HepG2 (cell line): ENCODE measurements at regions not wholly inside any gene's neighbourhood (a gene's known extent, or its start where the extent isn't known, plus 50 kb on each side); places are given as distances from the start of the nearest gene placed in this dataset.

Experiments used
- ATF7 ChIP-seq, 2 experiments: fragments of 450-650 bp in 1 of 2; sonication (generic) in 1 of 2; formaldehyde crosslinking in 1 of 2; IDR thresholded peaks; 2 replicates each; pipeline versions ENCODE4 v1.4.0 to v1.6.1; 2016 to 2020; ENCODE audit warnings: antibody characterized with exemption in 1 of 2, mild to moderate bottlenecking in 1 of 2, missing genetic modification reagents in 1 of 2
- ATRX ChIP-seq: sonication (generic); formaldehyde crosslinking; IDR thresholded peaks from 2 replicates; pipeline ENCODE4 v1.4.0; 2020; ENCODE audit warnings: missing genetic modification reagents, borderline replicate concordance
- ERF ChIP-seq: IDR thresholded peaks from 2 replicates; pipeline ENCODE4 v1.6.1; 2018; ENCODE audit warnings: missing biosample characterization, missing genetic modification reagents
- HCFC1 ChIP-seq: fragments of 150-350 bp; IDR thresholded peaks from 2 replicates; pipeline ENCODE4 v1.6.1; 2014; ENCODE audit warnings: low read depth, low read length
- POLR2AphosphoS5 ChIP-seq: IDR thresholded peaks from 2 replicates; pipeline ENCODE4 v1.6.1; 2012; ENCODE audit warnings: low read depth, low read length
- RELA ChIP-seq: sonication (generic); formaldehyde crosslinking; IDR thresholded peaks from 2 replicates; pipeline ENCODE4 v1.4.0; 2020; ENCODE audit warnings: missing genetic modification reagents
- SMC3 ChIP-seq: IDR thresholded peaks from 2 replicates; pipeline ENCODE4 v1.6.1; 2011; ENCODE audit warnings: low read length, improper control_type of control experiment
- SUZ12 ChIP-seq: fragments of 150-350 bp; IDR thresholded peaks from 2 replicates; pipeline ENCODE4 v1.6.1; 2014; ENCODE audit warnings: low read depth, low read length
- ZMYM4 ChIP-seq: sonication (generic); formaldehyde crosslinking; IDR thresholded peaks from 2 replicates; pipeline ENCODE4 v1.8.1; 2023; ENCODE audit warnings: mild to moderate bottlenecking, missing genetic modification reagents
- ZNF274 ChIP-seq: sonication (generic); formaldehyde crosslinking; IDR thresholded peaks from 2 replicates; pipeline ENCODE4 v1.5.1; 2020; ENCODE audit warnings: mild to moderate bottlenecking, missing genetic modification reagents
- TF ChIP-seq, protein P1 (sequence below): sonication (generic); formaldehyde crosslinking; IDR thresholded peaks from 2 replicates; pipeline ENCODE4 v1.4.0; 2020; ENCODE audit warnings: low read depth, missing genetic modification reagents
- TF ChIP-seq, protein P2 (sequence below): sonication (generic); formaldehyde crosslinking; IDR thresholded peaks from 2 replicates; pipeline ENCODE4 v1.4.0; 2020; ENCODE audit warnings: missing genetic modification reagents, borderline replicate concordance
- TF ChIP-seq, protein P3 (sequence below), 2 experiments: IDR thresholded peaks; 2 replicates each; pipeline ENCODE4 v1.6.1; 2011 to 2012; ENCODE audit warnings: low read length in 2 of 2, borderline replicate concordance in 1 of 2, low read depth in 1 of 2, mild to moderate bottlenecking in 1 of 2, moderate library complexity in 1 of 2

DNA sequence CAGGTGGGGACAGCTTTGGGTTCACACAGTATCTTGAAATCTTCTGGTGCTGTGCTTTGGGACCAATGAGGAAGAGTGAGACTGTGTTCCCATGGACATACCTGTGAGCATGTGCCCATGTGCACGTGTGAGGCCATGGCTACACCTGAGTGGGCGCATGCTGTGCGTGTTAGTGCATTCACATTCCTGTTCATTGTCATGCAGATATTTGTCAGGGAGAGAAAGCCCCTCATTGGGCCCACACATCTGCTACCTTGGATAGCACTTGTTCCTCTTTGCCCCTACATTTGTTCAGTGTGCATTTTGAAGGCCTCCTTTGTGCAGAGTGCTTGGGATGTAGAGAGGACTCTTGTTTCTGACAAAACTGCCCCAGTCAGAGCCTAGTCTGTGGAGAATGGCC lies 154.3 kb upstream of the E2F8 start:
- TF ChIP-seq ZMYM4 = no peak
- no peak for TF ChIP-seq RELA (CRISPR knock-in tag)
- TF ChIP-seq ATRX = no peak
- TF ChIP-seq, protein P1, sequence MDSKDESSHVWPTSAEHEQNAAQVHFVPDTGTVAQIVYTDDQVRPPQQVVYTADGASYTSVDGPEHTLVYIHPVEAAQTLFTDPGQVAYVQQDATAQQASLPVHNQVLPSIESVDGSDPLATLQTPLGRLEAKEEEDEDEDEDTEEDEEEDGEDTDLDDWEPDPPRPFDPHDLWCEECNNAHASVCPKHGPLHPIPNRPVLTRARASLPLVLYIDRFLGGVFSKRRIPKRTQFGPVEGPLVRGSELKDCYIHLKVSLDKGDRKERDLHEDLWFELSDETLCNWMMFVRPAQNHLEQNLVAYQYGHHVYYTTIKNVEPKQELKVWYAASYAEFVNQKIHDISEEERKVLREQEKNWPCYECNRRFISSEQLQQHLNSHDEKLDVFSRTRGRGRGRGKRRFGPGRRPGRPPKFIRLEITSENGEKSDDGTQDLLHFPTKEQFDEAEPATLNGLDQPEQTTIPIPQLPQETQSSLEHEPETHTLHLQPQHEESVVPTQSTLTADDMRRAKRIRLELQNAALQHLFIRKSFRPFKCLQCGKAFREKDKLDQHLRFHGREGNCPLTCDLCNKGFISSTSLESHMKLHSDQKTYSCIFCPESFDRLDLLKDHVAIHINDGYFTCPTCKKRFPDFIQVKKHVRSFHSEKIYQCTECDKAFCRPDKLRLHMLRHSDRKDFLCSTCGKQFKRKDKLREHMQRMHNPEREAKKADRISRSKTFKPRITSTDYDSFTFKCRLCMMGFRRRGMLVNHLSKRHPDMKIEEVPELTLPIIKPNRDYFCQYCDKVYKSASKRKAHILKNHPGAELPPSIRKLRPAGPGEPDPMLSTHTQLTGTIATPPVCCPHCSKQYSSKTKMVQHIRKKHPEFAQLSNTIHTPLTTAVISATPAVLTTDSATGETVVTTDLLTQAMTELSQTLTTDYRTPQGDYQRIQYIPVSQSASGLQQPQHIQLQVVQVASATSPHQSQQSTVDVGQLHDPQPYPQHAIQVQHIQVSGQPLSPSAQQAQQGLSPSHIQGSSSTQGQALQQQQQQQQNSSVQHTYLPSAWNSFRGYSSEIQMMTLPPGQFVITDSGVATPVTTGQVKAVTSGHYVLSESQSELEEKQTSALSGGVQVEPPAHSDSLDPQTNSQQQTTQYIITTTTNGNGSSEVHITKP (CRISPR knock-in tag) = no peak
- no peak for TF ChIP-seq POLR2AphosphoS5
- no peak for TF ChIP-seq SUZ12
- TF ChIP-seq HCFC1 = no peak
- TF ChIP-seq ZNF274 = no peak
- no peak for TF ChIP-seq ERF
- TF ChIP-seq, protein P2, sequence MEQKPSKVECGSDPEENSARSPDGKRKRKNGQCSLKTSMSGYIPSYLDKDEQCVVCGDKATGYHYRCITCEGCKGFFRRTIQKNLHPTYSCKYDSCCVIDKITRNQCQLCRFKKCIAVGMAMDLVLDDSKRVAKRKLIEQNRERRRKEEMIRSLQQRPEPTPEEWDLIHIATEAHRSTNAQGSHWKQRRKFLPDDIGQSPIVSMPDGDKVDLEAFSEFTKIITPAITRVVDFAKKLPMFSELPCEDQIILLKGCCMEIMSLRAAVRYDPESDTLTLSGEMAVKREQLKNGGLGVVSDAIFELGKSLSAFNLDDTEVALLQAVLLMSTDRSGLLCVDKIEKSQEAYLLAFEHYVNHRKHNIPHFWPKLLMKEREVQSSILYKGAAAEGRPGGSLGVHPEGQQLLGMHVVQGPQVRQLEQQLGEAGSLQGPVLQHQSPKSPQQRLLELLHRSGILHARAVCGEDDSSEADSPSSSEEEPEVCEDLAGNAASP (CRISPR knock-in tag) = no peak
- TF ChIP-seq, protein P3, sequence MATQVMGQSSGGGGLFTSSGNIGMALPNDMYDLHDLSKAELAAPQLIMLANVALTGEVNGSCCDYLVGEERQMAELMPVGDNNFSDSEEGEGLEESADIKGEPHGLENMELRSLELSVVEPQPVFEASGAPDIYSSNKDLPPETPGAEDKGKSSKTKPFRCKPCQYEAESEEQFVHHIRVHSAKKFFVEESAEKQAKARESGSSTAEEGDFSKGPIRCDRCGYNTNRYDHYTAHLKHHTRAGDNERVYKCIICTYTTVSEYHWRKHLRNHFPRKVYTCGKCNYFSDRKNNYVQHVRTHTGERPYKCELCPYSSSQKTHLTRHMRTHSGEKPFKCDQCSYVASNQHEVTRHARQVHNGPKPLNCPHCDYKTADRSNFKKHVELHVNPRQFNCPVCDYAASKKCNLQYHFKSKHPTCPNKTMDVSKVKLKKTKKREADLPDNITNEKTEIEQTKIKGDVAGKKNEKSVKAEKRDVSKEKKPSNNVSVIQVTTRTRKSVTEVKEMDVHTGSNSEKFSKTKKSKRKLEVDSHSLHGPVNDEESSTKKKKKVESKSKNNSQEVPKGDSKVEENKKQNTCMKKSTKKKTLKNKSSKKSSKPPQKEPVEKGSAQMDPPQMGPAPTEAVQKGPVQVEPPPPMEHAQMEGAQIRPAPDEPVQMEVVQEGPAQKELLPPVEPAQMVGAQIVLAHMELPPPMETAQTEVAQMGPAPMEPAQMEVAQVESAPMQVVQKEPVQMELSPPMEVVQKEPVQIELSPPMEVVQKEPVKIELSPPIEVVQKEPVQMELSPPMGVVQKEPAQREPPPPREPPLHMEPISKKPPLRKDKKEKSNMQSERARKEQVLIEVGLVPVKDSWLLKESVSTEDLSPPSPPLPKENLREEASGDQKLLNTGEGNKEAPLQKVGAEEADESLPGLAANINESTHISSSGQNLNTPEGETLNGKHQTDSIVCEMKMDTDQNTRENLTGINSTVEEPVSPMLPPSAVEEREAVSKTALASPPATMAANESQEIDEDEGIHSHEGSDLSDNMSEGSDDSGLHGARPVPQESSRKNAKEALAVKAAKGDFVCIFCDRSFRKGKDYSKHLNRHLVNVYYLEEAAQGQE (IDR thresholded peaks at IDR 0.05; ENCODE audit: borderline replicate concordance in 1 of 2, low read depth in 1 of 2, low read length in 2 of 2) = no peak
- no peak for TF ChIP-seq SMC3
- no peak for TF ChIP-seq ATF7 (IDR thresholded peaks at IDR 0.05)
- no peak for TF ChIP-seq ATF7 (CRISPR knock-in tag; IDR thresholded peaks at IDR 0.05)
